Panc1 (cell line): ENCODE measurements at regions not wholly inside any gene's neighbourhood (a gene's known extent, or its start where the extent isn't known, plus 50 kb on each side); places are given as distances from the start of the nearest gene placed in this dataset.

ENCODE experiments used
- POLR2AphosphoS5 ChIP-seq: IDR thresholded peaks from 2 replicates; pipeline ENCODE4 v1.6.1; 2012; ENCODE audit warnings: mild to moderate bottlenecking, low read depth, low read length, moderate library complexity
- TF ChIP-seq, protein P1 (sequence below): fragments of 450-650 bp; IDR thresholded peaks from 2 replicates; pipeline ENCODE4 v1.5.1; 2017; ENCODE audit warnings: mild to moderate bottlenecking
- TF ChIP-seq, protein P2 (sequence below), 2 experiments: IDR thresholded peaks; 2 replicates each; pipeline ENCODE4 v1.6.1; 2011 to 2012; ENCODE audit warnings: low read depth in 2 of 2, control low read depth in 1 of 2, low read length in 1 of 2, mild to moderate bottlenecking in 1 of 2, moderate library complexity in 1 of 2; ENCODE audit not compliant: insufficient read depth in 1 of 2

DNA sequence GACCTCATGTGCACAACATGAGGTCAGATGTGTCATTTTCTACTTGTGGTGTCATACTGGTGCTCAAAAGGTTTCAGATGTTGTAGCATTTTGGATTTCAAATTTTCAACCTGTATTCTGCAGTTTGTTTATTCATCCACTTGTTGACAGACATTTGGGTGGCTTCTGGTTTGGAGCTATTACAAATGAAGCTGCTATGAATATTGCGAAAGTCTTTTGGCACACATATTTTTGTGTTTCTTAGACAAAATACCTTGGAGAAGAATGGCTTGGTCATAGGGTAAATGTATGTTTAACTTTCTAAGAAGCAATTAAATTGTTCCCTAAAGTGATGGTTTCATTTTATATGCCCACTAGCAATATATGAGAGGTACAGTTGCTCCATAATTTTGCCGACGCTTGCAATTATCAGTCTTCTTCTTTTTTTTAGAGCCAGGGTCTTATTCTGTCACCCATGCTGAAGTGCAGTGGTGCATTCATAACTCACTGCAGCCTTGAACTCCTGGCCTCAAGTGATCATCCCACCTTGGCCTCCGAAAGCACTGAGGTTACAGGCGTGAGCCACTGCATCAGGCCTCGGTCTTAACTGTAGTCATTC is 70.7 kb upstream of the TRPC7 start:
- TF ChIP-seq, protein P1, sequence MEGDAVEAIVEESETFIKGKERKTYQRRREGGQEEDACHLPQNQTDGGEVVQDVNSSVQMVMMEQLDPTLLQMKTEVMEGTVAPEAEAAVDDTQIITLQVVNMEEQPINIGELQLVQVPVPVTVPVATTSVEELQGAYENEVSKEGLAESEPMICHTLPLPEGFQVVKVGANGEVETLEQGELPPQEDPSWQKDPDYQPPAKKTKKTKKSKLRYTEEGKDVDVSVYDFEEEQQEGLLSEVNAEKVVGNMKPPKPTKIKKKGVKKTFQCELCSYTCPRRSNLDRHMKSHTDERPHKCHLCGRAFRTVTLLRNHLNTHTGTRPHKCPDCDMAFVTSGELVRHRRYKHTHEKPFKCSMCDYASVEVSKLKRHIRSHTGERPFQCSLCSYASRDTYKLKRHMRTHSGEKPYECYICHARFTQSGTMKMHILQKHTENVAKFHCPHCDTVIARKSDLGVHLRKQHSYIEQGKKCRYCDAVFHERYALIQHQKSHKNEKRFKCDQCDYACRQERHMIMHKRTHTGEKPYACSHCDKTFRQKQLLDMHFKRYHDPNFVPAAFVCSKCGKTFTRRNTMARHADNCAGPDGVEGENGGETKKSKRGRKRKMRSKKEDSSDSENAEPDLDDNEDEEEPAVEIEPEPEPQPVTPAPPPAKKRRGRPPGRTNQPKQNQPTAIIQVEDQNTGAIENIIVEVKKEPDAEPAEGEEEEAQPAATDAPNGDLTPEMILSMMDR, result no peak
- TF ChIP-seq, protein P2, sequence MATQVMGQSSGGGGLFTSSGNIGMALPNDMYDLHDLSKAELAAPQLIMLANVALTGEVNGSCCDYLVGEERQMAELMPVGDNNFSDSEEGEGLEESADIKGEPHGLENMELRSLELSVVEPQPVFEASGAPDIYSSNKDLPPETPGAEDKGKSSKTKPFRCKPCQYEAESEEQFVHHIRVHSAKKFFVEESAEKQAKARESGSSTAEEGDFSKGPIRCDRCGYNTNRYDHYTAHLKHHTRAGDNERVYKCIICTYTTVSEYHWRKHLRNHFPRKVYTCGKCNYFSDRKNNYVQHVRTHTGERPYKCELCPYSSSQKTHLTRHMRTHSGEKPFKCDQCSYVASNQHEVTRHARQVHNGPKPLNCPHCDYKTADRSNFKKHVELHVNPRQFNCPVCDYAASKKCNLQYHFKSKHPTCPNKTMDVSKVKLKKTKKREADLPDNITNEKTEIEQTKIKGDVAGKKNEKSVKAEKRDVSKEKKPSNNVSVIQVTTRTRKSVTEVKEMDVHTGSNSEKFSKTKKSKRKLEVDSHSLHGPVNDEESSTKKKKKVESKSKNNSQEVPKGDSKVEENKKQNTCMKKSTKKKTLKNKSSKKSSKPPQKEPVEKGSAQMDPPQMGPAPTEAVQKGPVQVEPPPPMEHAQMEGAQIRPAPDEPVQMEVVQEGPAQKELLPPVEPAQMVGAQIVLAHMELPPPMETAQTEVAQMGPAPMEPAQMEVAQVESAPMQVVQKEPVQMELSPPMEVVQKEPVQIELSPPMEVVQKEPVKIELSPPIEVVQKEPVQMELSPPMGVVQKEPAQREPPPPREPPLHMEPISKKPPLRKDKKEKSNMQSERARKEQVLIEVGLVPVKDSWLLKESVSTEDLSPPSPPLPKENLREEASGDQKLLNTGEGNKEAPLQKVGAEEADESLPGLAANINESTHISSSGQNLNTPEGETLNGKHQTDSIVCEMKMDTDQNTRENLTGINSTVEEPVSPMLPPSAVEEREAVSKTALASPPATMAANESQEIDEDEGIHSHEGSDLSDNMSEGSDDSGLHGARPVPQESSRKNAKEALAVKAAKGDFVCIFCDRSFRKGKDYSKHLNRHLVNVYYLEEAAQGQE (IDR thresholded peaks at IDR 0.05; ENCODE audit: insufficient read depth in 1 of 2, low read depth in 2 of 2, low read length in 1 of 2), result no peak
- TF ChIP-seq POLR2AphosphoS5, result no peak
